ENCODE measurements at regions not wholly inside any gene's neighbourhood (a gene's known extent, or its start where the extent isn't known, plus 50 kb on each side); places are given as distances from the start of the nearest gene placed in this dataset.

DNA sequence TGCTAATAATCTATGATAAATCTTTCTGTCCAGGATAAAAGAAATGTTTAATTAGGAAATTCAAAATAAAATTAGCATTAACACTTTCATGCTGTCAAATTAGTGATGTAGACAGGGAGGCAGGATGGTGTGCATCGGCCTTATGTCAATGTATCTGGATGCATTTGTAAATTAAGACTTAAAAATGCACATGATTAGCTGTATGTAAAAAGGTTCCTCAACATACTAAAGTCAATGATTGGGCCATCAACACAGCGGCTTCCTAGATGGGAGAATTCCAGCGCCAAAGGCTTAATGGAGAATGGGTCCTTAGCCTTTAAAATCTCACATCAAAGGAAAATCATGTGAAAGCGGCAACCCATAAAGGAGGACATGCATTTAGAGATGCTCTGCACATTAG lies 77.5 kb upstream of the ZEB2 start:
- no peak for TF ChIP-seq EZH2 (IDR thresholded peaks at IDR 0.05; ENCODE audit: borderline replicate concordance, insufficient read depth, low read depth, low read length, poor library complexity, severe bottlenecking)
- TF ChIP-seq, protein P1, sequence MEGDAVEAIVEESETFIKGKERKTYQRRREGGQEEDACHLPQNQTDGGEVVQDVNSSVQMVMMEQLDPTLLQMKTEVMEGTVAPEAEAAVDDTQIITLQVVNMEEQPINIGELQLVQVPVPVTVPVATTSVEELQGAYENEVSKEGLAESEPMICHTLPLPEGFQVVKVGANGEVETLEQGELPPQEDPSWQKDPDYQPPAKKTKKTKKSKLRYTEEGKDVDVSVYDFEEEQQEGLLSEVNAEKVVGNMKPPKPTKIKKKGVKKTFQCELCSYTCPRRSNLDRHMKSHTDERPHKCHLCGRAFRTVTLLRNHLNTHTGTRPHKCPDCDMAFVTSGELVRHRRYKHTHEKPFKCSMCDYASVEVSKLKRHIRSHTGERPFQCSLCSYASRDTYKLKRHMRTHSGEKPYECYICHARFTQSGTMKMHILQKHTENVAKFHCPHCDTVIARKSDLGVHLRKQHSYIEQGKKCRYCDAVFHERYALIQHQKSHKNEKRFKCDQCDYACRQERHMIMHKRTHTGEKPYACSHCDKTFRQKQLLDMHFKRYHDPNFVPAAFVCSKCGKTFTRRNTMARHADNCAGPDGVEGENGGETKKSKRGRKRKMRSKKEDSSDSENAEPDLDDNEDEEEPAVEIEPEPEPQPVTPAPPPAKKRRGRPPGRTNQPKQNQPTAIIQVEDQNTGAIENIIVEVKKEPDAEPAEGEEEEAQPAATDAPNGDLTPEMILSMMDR (IDR thresholded peaks at IDR 0.05), result no peak
- no peaks in the 10 kb centered on the region for H3K27me3 Mint-ChIP-seq
- no peak overlapping the region for H2AFZ ChIP-seq (ENCODE audit: insufficient read depth, low read depth, low read length, poor library complexity, severe bottlenecking)

DNA sequence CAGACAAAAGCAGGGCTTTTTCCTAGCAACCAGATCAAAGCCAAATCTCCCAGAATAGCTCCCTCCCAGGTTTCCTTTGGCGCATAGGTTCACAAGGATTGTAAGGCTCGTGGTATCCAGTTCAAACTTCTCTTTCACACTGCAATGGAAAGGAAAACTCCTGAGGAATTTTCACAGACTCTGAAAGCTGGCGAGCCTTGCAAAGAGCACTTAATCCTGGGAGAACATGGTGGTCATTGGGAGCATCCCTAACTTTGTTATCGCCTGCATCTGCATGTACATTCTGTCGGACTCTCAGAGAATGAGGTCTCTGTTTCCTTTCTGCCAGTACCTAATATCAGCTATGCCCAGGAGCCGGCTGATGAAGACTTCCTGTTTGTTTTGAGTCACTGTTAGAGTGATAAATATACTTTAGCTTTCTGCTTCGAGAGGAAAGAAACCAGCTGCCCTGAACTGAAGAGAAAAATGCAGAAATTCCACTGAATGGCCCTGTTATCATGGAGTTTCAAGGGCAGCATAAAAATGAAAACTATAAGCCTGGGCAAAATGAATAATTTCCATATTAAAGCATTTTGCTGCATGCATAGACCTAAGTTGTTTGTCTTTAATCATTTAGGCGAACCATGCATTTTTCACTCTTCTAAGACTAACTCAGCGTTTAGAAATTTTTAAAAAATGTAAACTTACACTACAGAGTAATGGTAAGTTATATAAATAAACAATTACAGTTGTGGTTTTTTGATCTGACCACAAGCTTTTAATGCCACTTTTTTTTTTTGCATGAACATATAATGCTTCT lies 76.4 kb upstream of the ZEB2 start:
- Histone ChIP-seq H3K27me3 (replicated peaks in 1 of 4; ENCODE audit: control extremely low read depth in 1 of 4, control insufficient read depth in 3 of 4, insufficient read depth in 4 of 4, low read length in 3 of 4) (no peaks in the 10 kb centered on the region), H3K36me3 (replicated peaks in 1 of 2; ENCODE audit: control extremely low read depth in 1 of 2, control insufficient read depth in 1 of 2, extremely low read depth in 1 of 2, insufficient read depth in 2 of 2, low read length in 1 of 2) (no peaks in the 10 kb centered on the region), H3K4me2 (replicated peaks; ENCODE audit: low read depth, low read length, poor library complexity, severe bottlenecking) (peak overlapping the region; percentile 58), H3K4me3 (ENCODE audit: control extremely low read depth in 1 of 5, extremely low read depth in 1 of 5, insufficient read depth in 1 of 5, low read depth in 2 of 5, low read length in 4 of 5) (peak overlapping the region in 3 of 5 experiments; percentile 4 to 16 (median 6)), H3K27ac (ENCODE audit: low read length in 2 of 2) (peak overlapping the region; percentile 11 to 14), H3K9me3 (ENCODE audit: control extremely low read depth in 1 of 3, control insufficient read depth in 2 of 3, insufficient read depth in 1 of 3, low read length in 2 of 3) (no peaks in the 10 kb centered on the region), H2AFZ (ENCODE audit: insufficient read depth, low read depth, low read length, poor library complexity, severe bottlenecking) (peak overlapping the region; percentile 45), H3K79me2 (ENCODE audit: control insufficient read depth, insufficient read depth, low read length) (no peaks in the 10 kb centered on the region), H4K20me1 (ENCODE audit: control insufficient read depth, insufficient read depth, low read length, poor library complexity, severe bottlenecking) (no peaks in the 10 kb centered on the region), H3K4me1 (ENCODE audit: control insufficient read depth in 2 of 2, insufficient read depth in 2 of 2, low read length in 2 of 2) (peaks cover 10 to 14% of the 10 kb centered on the region in 2 donors), H3K9ac (ENCODE audit: low read length) (peak overlapping the region; percentile 31)
- Mint-ChIP-seq H3K4me3 (peak overlapping the region; percentile 51), H3K9me3 (ENCODE audit: insufficient read depth) (no peaks in the 10 kb centered on the region), H3K27ac (peak overlapping the region; percentile 2), H3K27me3 (no peaks in the 10 kb centered on the region), H3K4me1 (peaks cover 32% of the 10 kb centered on the region)
- TF ChIP-seq EZH2 (IDR thresholded peaks at IDR 0.05; ENCODE audit: borderline replicate concordance, insufficient read depth, low read depth, low read length, poor library complexity, severe bottlenecking), result no peak
- TF ChIP-seq, protein P1 (IDR thresholded peaks at IDR 0.05), result no peak
- intact Hi-C loops (cut with micrococcal nuclease), result no loop called here
- POLR2A ChIA-PET, result interaction anchor here (1.0 kb wide), 1 partner anchor 72 kb away, joined by 5 read pairs; no protein-coding TSS in a partner anchor
- peak; percentile 74 for ATAC-seq (ENCODE audit: low read depth)
- CTCF ChIA-PET, result interaction anchor here (1.2 to 1.3 kb wide), 2 partner anchors 13 to 147 kb away, joined by 3 to 4 read pairs; no protein-coding TSS in a partner anchor
- 26% methylated on average over 3 of the region's 9 CpGs for WGBS (ENCODE audit: insufficient coverage)
- DNase-seq, result peak; percentile 35

More for the DNA sequence above, 77.5 kb upstream of the ZEB2 start:
- WGBS (ENCODE audit: insufficient coverage), result 90% methylated on average over 2 of the region's 4 CpGs
- no peak overlapping the region for H3K27ac Mint-ChIP-seq
- Histone ChIP-seq H3K27me3 (replicated peaks in 1 of 4; ENCODE audit: control extremely low read depth in 1 of 4, control insufficient read depth in 3 of 4, insufficient read depth in 4 of 4, low read length in 3 of 4) (no peaks in the 10 kb centered on the region), H3K4me3 (ENCODE audit: control extremely low read depth in 1 of 5, extremely low read depth in 1 of 5, insufficient read depth in 1 of 5, low read depth in 2 of 5, low read length in 4 of 5) (no peak overlapping the region), H4K20me1 (ENCODE audit: control insufficient read depth, insufficient read depth, low read length, poor library complexity, severe bottlenecking) (no peaks in the 10 kb centered on the region), H3K36me3 (replicated peaks in 1 of 2; ENCODE audit: control extremely low read depth in 1 of 2, control insufficient read depth in 1 of 2, extremely low read depth in 1 of 2, insufficient read depth in 2 of 2, low read length in 1 of 2) (no peaks in the 10 kb centered on the region), H3K4me1 (ENCODE audit: control insufficient read depth in 2 of 2, insufficient read depth in 2 of 2, low read length in 2 of 2) (peaks cover 10 to 14% of the 10 kb centered on the region in 2 donors), H3K79me2 (ENCODE audit: control insufficient read depth, insufficient read depth, low read length) (no peaks in the 10 kb centered on the region), H3K27ac (ENCODE audit: low read length in 2 of 2) (no peak overlapping the region), H3K4me2 (replicated peaks; ENCODE audit: low read depth, low read length, poor library complexity, severe bottlenecking) (no peak overlapping the region), H3K9me3 (ENCODE audit: control extremely low read depth in 1 of 3, control insufficient read depth in 2 of 3, insufficient read depth in 1 of 3, low read length in 2 of 3) (no peaks in the 10 kb centered on the region), H3K9ac (ENCODE audit: low read length) (no peak overlapping the region)
- no peak overlapping the region for H3K4me3 Mint-ChIP-seq
- DNase-seq (no peak), ATAC-seq (ENCODE audit: low read depth) (no peak)
- no peaks in the 10 kb centered on the region for H3K9me3 Mint-ChIP-seq (ENCODE audit: insufficient read depth)
- POLR2A ChIA-PET, result no interaction called here
- intact Hi-C loops (cut with micrococcal nuclease), result no loop called here
- CTCF ChIA-PET, result interaction anchor here (0.9 kb wide), 1 partner anchor 35 kb away, joined by 8 read pairs; no protein-coding TSS in a partner anchor
- H3K4me1 Mint-ChIP-seq, result peaks cover 28% of the 10 kb centered on the region
